ENCODE measurements at regions not wholly inside any gene's neighbourhood (a gene's known extent, or its start where the extent isn't known, plus 50 kb on each side); places are given as distances from the start of the nearest gene placed in this dataset.

- Histone ChIP-seq H3K14ac (ENCODE audit: insufficient read depth, low read length) (no peak overlapping the region), H3K23ac (ENCODE audit: insufficient read length, low read depth, low read length) (no peak overlapping the region), H3K23me2 (ENCODE audit: insufficient read length, low read depth, low read length, poor library complexity, severe bottlenecking) (no peaks in the 10 kb centered on the region), H2AK5ac (ENCODE audit: insufficient read length, low read length) (no peak overlapping the region), H2BK20ac (ENCODE audit: low read depth, low read length, poor library complexity, severe bottlenecking) (no peak overlapping the region), H4K91ac (ENCODE audit: insufficient read length, low read depth, low read length) (no peak overlapping the region), H3K9ac (ENCODE audit: extremely low read depth, insufficient read length, low read length) (no peak overlapping the region), H2BK15ac (ENCODE audit: low read depth, low read length) (no peak overlapping the region), H4K5ac (ENCODE audit: insufficient read length, low read depth, low read length) (no peak overlapping the region), H2AFZ (ENCODE audit: low read length) (no peak overlapping the region), H3K4me2 (ENCODE audit: insufficient read depth, insufficient read length, low read length) (no peak overlapping the region), H4K20me1 (ENCODE audit: control insufficient read depth, insufficient read depth, insufficient read length) (no peaks in the 10 kb centered on the region), H4K8ac (replicated peaks; ENCODE audit: insufficient read length, low read depth, low read length) (no peak overlapping the region), H2BK5ac (ENCODE audit: insufficient read length, low read length) (no peak overlapping the region), H3K18ac (ENCODE audit: insufficient read length, low read depth, low read length) (no peak overlapping the region), H3K79me2 (ENCODE audit: insufficient read depth, low read length) (no peaks in the 10 kb centered on the region), H3T11ph (ENCODE audit: low read length) (no peak overlapping the region), H3K27ac (ENCODE audit: insufficient read length, low read depth, low read length) (no peak overlapping the region), H3K79me1 (ENCODE audit: insufficient read depth, low read depth, low read length, poor library complexity, severe bottlenecking) (no peaks in the 10 kb centered on the region), H2BK12ac (ENCODE audit: insufficient read length, low read depth, low read length) (no peak overlapping the region), H3K4me1 (ENCODE audit: insufficient read depth, low read length) (no peaks in the 10 kb centered on the region), H2BK120ac (ENCODE audit: low read depth, low read length, poor library complexity, severe bottlenecking) (no peak overlapping the region), H3K4ac (ENCODE audit: low read depth, low read length) (no peak overlapping the region), H3K27me3 (ENCODE audit: insufficient read depth, low read length) (no peaks in the 10 kb centered on the region), H3K56ac (ENCODE audit: insufficient read length, low read depth, low read length) (no peak overlapping the region), H3K9me3 (ENCODE audit: control insufficient read depth, low read depth, low read length) (no peaks in the 10 kb centered on the region)
- TF ChIP-seq CTCF (conservative IDR thresholded peaks at IDR 0.05): no peak
- Mint-ChIP-seq H3K4me3 (no peak overlapping the region), H3K4me1 (no peaks in the 10 kb centered on the region), H3K27me3 (ENCODE audit: low read depth) (no peaks in the 10 kb centered on the region), H3K27ac (no peak overlapping the region), H3K9me3 (no peaks in the 10 kb centered on the region; a peak in 1 of 5 replicates), H3K36me3 (ENCODE audit: insufficient read depth in 1 of 3, low read depth in 3 of 3) (no peaks in the 10 kb centered on the region)
- DNase-seq: no peak
Measured at GRCh38 chr3:109683746-109684145, 346.4 kb upstream of the DPPA4 start.

All from H9 (cell line).